Sigmoid colon (tissue), 4 donors: ENCODE measurements at regions not wholly inside any gene's neighbourhood (a gene's known extent, or its start where the extent isn't known, plus 50 kb on each side); places are given as distances from the start of the nearest gene placed in this dataset.

Experiments
- EP300 ChIP-seq, 4 donors: sonication (generic); formaldehyde crosslinking; IDR thresholded peaks; one replicate each; pipeline ENCODE4 v1.6.1; 2017; ENCODE audit warnings: antibody characterized with exemption in 4 of 4
- POLR2AphosphoS5 ChIP-seq, 4 donors: sonication (generic); formaldehyde crosslinking; IDR thresholded peaks; one replicate each; pipeline ENCODE4 v1.6.1; 2017; ENCODE audit warnings: antibody characterized with exemption in 4 of 4
- TF ChIP-seq, protein P1 (sequence below), 4 experiments: fragments of 450-650 bp in 3 of 4; fragments of 200-600 bp in 1 of 4; IDR thresholded peaks; one replicate each; pipeline ENCODE4 v1.5.1; 2016 to 2019; ENCODE audit warnings: antibody characterized with exemption in 4 of 4, mild to moderate bottlenecking in 3 of 4, moderate library complexity in 2 of 4

DNA sequence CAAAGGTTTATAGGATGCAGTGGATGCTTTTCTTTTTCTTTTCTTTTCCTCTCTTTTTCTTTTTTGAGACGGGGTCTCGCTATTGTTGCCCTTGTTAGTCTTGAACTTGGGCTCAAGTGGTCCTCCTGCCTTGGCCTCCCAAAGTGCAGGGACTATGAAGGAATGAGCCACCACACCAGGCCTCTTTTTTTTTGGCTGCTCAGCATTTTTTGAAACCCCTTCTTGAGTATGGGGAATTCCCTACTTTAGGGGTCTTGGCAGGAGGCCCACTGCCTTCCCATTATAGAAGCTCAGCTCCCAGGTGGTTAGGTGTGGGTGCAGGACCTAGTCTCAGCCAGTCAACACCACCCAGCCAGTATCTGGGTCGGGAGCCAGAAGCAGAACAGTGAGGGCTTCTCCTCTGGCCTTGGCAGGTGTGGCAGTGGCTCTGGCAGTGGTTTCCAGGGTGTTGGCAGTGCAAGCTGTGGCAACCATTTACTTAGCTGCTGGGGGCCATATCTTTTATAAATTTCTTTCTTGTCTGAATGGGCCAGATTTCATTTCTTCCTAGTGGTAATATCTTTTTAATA is 51.4 kb upstream of the ACYP2 start:
- TF ChIP-seq EP300 (IDR thresholded peaks at IDR 0.05) (no peak), POLR2AphosphoS5 (IDR thresholded peaks at IDR 0.05) (no peak)
- TF ChIP-seq, protein P1, sequence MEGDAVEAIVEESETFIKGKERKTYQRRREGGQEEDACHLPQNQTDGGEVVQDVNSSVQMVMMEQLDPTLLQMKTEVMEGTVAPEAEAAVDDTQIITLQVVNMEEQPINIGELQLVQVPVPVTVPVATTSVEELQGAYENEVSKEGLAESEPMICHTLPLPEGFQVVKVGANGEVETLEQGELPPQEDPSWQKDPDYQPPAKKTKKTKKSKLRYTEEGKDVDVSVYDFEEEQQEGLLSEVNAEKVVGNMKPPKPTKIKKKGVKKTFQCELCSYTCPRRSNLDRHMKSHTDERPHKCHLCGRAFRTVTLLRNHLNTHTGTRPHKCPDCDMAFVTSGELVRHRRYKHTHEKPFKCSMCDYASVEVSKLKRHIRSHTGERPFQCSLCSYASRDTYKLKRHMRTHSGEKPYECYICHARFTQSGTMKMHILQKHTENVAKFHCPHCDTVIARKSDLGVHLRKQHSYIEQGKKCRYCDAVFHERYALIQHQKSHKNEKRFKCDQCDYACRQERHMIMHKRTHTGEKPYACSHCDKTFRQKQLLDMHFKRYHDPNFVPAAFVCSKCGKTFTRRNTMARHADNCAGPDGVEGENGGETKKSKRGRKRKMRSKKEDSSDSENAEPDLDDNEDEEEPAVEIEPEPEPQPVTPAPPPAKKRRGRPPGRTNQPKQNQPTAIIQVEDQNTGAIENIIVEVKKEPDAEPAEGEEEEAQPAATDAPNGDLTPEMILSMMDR (IDR thresholded peaks at IDR 0.05), result no peak
